ENCODE measurements at regions not wholly inside any gene's neighbourhood (a gene's known extent, or its start where the extent isn't known, plus 50 kb on each side); places are given as distances from the start of the nearest gene placed in this dataset.
"Not testable (repeated sequence)": the region's sequence is repeated elsewhere in the genome, so short reads cannot be mapped to it uniquely, and the experiment has no call there.

- WGBS, 2 donors (ENCODE audit: low coverage in 1 of 2): 3 to 4% methylated on average over 20 of the region's 20 CpGs
- Histone ChIP-seq H3K4me1 (peaks cover 0 to 15% (median 0%) of the 10 kb centered on the region in 3 donors), H3K36me3 (no peaks in the 10 kb centered on the region), H3K27me3 (peaks cover 99% of the 10 kb centered on the region), H3K4me3 (peak overlapping the region in 1 of 2 donors; percentile 10), H3K27ac (no peak overlapping the region), H3K9me3 (peaks cover 0 to 18% (median 0%) of the 10 kb centered on the region in 3 donors)
- no peak for ATAC-seq
- TF ChIP-seq POLR2A (IDR thresholded peaks at IDR 0.05): no peak
- no peak for TF ChIP-seq POLR2AphosphoS5 (IDR thresholded peaks at IDR 0.05)
- no peak for TF ChIP-seq EP300 (IDR thresholded peaks at IDR 0.05)
- TF ChIP-seq CTCF (IDR thresholded peaks at IDR 0.05): no peak
Measured at GRCh38 chr6:27544612-27545260, 71.8 kb upstream of the ZNF184 start.

- 15 to 27% methylated on average over 12 to 16 of the region's 20 CpGs for WGBS, 2 donors (ENCODE audit: low coverage in 1 of 2)
- Histone ChIP-seq H3K27me3 (peaks cover 99% of the 10 kb centered on the region), H3K4me1 (peaks cover 0 to 15% (median 0%) of the 10 kb centered on the region in 3 donors), H3K4me3 (peak overlapping the region in 1 of 2 donors; percentile 10), H3K9me3 (peaks cover 0 to 18% (median 0%) of the 10 kb centered on the region in 3 donors)
- H3K36me3 ChIP-seq, ATAC-seq, H3K27ac ChIP-seq: not testable (repeated sequence)
Measured at GRCh38 chr6:27544135-27544534, 71.2 kb upstream of the ZNF184 start.

GRCh38 chr6:27542485-27542884, 69.6 kb upstream of the ZNF184 start:
- Histone ChIP-seq H3K4me1 (peaks cover 0 to 15% (median 0%) of the 10 kb centered on the region in 3 donors), H3K27ac (no peak overlapping the region), H3K27me3 (peaks cover 99% of the 10 kb centered on the region), H3K36me3 (no peaks in the 10 kb centered on the region), H3K9me3 (peaks cover 0 to 16% (median 0%) of the 10 kb centered on the region in 3 donors), H3K4me3 (no peak overlapping the region)
- WGBS, 2 donors (ENCODE audit: low coverage in 1 of 2): 86 to 92% methylated on average over 2 of the region's 2 CpGs
- no peak for ATAC-seq
- TF ChIP-seq EP300 (IDR thresholded peaks at IDR 0.05): no peak
- no peak for TF ChIP-seq POLR2AphosphoS5 (IDR thresholded peaks at IDR 0.05)
- TF ChIP-seq CTCF (IDR thresholded peaks at IDR 0.05): no peak
- no peak for TF ChIP-seq POLR2A (IDR thresholded peaks at IDR 0.05)

- Histone ChIP-seq H3K27ac (no peak overlapping the region), H3K4me3 (no peak overlapping the region), H3K4me1 (peaks cover 0 to 15% (median 0%) of the 10 kb centered on the region in 3 donors), H3K36me3 (no peaks in the 10 kb centered on the region), H3K9me3 (peaks cover 0 to 10% (median 0%) of the 10 kb centered on the region in 3 donors), H3K27me3 (peaks cover 99% of the 10 kb centered on the region)
- no peak for ATAC-seq
- no peak for TF ChIP-seq CTCF (IDR thresholded peaks at IDR 0.05)
- TF ChIP-seq EP300 (IDR thresholded peaks at IDR 0.05): no peak
- TF ChIP-seq POLR2A (IDR thresholded peaks at IDR 0.05): no peak
- TF ChIP-seq POLR2AphosphoS5 (IDR thresholded peaks at IDR 0.05): no peak
- WGBS, 2 donors (ENCODE audit: low coverage in 1 of 2): 16 to 19% methylated on average over 4 to 5 of the region's 5 CpGs
Measured at GRCh38 chr6:27541933-27542297, 69.0 kb upstream of the ZNF184 start.

- no peak overlapping the region for H3K27ac ChIP-seq
- H3K36me3 ChIP-seq: no peaks in the 10 kb centered on the region
- TF ChIP-seq CTCF (IDR thresholded peaks at IDR 0.05): no peak
- no peak for TF ChIP-seq EP300 (IDR thresholded peaks at IDR 0.05)
- TF ChIP-seq POLR2AphosphoS5 (IDR thresholded peaks at IDR 0.05): no peak
- no peak overlapping the region for H3K4me3 ChIP-seq
- H3K4me1 ChIP-seq: peaks cover 0 to 15% (median 0%) of the 10 kb centered on the region in 3 donors
- peaks cover 0 to 10% (median 0%) of the 10 kb centered on the region in 3 donors for H3K9me3 ChIP-seq
- 31 to 41% methylated on average over 15 of the region's 15 CpGs for WGBS, 2 donors (ENCODE audit: low coverage in 1 of 2)
- no peak for ATAC-seq
- H3K27me3 ChIP-seq: peaks cover 99% of the 10 kb centered on the region
Measured at GRCh38 chr6:27541212-27541932, 68.5 kb upstream of the ZNF184 start.

Data from gastroesophageal sphincter (tissue), 4 donors.